ENCODE measurements at regions not wholly inside any gene's neighbourhood (a gene's known extent, or its start where the extent isn't known, plus 50 kb on each side); places are given as distances from the start of the nearest gene placed in this dataset.

GRCh38 chr11:15783619-15784018, 572.7 kb downstream of the SOX6 start:
- no peak for TF ChIP-seq CTCF (conservative IDR thresholded peaks at IDR 0.05; ENCODE audit: low read depth, low read length)
- TF ChIP-seq EZH2 (IDR thresholded peaks at IDR 0.05; ENCODE audit: low read length, unreplicated experiment), result no peak
